Coronary artery (tissue), 2 donors: ENCODE measurements at regions not wholly inside any gene's neighbourhood (a gene's known extent, or its start where the extent isn't known, plus 50 kb on each side); places are given as distances from the start of the nearest gene placed in this dataset.

Experiments
- DNase-seq: peaks from one replicate; pipeline ENCODE4 v3.0.0-alpha.2; 2017; ENCODE audit warnings: low spot score
- H3K27ac ChIP-seq, 2 donors: fragments of 200-600 bp; sonication (generic); one replicate each; pipeline ENCODE4 v1.5.1; 2016 to 2019
- H3K4me3 ChIP-seq: fragments of 200-600 bp; sonication (generic); 2 replicates; pipeline ENCODE4 v1.5.1; 2016; ENCODE audit warnings: mild to moderate bottlenecking, moderate library complexity
- TF ChIP-seq, protein P1 (sequence below): fragments of 200-600 bp; sonication (generic); IDR thresholded peaks from one replicate; pipeline ENCODE4 v1.5.1; 2019; ENCODE audit warnings: antibody characterized with exemption

DNA sequence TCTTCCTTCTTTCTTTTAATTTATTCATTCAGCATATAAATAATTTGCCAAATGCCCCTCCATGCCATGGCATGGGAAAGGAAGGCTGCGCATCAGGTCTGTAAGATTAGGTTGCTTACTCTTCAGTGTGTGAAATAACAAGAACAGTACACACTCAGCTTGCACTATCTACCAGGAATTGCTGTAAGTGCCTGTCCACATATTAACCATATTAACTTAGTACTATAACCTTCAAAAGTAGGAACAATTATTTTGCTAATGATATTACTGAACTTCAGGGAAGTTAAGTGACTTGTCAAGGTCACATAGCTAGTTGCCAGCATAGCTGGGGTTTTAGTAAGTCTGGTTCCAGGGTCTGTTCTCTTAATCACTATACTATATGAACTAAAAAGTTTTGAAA, 89.2 kb upstream of the PMFBP1 start:
- no peak for DNase-seq
- H3K4me3 ChIP-seq, result no peak overlapping the region
- no peak overlapping the region for H3K27ac ChIP-seq
- TF ChIP-seq, protein P1, sequence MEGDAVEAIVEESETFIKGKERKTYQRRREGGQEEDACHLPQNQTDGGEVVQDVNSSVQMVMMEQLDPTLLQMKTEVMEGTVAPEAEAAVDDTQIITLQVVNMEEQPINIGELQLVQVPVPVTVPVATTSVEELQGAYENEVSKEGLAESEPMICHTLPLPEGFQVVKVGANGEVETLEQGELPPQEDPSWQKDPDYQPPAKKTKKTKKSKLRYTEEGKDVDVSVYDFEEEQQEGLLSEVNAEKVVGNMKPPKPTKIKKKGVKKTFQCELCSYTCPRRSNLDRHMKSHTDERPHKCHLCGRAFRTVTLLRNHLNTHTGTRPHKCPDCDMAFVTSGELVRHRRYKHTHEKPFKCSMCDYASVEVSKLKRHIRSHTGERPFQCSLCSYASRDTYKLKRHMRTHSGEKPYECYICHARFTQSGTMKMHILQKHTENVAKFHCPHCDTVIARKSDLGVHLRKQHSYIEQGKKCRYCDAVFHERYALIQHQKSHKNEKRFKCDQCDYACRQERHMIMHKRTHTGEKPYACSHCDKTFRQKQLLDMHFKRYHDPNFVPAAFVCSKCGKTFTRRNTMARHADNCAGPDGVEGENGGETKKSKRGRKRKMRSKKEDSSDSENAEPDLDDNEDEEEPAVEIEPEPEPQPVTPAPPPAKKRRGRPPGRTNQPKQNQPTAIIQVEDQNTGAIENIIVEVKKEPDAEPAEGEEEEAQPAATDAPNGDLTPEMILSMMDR, result no peak

DNA sequence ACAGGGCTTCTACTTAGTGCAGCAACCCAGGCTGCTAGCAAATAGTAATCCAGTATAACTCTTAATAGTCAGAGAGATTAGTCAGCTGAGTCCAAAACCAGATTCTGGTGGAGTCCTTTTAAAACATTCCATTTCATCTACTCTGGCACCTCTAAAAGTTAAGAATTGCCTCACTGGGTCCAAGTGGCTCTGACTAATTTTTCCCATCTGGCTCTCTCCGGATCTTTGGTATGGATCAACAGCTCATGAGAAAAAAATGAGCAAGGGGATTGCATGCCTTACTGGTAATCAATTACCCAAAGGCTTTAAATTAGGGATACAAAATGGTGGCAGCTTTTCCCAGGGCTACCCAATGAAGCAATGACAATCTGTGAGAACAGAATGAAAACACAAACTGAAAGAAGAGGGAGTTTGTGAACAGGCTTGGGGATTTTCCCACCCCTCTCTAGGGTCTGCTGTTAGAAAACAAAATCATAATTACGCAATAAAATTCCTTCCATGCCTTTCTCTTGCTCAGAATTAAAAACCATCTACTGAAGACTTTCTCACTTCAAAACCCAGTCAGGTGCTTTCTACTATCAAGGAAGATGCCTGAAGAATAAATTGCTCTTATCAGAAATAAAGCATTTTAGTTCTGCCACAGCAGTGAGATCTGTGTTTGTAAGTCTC, 84.6 kb upstream of the PMFBP1 start:
- TF ChIP-seq, protein P1, result no peak
- Histone ChIP-seq H3K27ac (peak overlapping the region in 1 of 2 donors; percentile 67), H3K4me3 (no peak overlapping the region)
- DNase-seq, result no peak

DNA sequence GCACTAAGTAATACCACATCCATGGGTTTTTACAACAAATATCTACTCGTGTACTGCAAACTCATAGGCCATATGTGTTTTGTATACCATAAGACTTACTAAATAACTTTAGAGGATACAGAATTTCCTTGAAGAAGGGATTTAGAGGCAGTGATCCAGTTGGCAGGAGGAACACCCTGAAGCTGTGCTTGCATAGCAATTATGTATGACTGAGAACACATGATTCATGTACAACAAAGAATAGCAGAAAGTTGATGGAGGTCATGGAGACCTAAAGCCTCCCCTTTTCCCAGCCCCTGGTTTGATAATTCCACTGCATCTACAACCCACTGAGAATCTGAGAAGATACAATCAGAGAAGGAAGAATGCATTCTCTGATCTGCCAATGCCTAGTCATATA, 83.8 kb upstream of the PMFBP1 start:
- TF ChIP-seq, protein P1, result no peak
- no peak for DNase-seq
- Histone ChIP-seq H3K27ac (peak overlapping the region in 1 of 2 donors; percentile 67), H3K4me3 (no peak overlapping the region)

DNA sequence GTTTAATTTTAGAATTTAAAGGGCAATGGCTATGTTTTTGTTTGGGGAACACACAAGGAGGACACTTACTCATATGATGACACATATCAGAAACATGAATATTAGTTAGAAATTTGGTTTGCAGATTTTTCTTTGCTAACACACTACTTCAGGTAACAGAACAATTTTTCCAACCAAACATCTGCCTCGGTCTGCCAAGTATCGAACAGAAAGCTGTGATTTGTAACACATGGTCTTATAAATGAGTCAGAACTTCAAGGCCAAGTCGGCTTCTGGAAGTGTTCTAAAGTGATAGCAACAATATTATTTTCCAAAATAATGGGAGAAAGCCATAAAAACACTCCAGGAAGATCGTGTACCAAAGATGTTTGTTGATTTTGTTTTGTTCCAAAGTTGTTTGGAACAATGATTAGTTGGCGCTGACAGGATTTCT, 75.9 kb upstream of the PMFBP1 start:
- no peak overlapping the region for H3K4me3 ChIP-seq
- TF ChIP-seq, protein P1, result no peak
- DNase-seq, result no peak
- peak overlapping the region in 1 of 2 donors; percentile 62 for H3K27ac ChIP-seq

DNA sequence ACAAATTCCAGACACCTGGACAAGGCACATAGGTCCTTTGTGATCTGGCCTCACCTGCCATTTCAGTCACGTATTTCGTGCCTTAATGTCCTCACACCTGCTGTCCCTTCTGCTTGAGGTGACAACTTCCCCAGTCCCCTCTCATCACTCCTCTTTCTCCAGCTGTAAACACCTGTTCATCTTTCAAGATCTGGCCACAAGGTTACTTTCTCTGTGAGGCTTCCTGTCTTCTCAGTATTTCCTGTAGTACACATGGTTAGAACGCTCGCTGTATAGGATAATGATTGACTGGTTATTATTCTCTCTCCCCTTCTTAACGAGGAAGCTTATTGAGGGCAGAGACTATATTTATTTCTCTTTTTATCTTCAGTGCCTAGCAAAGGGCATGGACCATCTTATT, 74.5 kb upstream of the PMFBP1 start:
- TF ChIP-seq, protein P1, result no peak
- no peak for DNase-seq
- no peak overlapping the region for H3K4me3 ChIP-seq
- no peak overlapping the region for H3K27ac ChIP-seq

DNA sequence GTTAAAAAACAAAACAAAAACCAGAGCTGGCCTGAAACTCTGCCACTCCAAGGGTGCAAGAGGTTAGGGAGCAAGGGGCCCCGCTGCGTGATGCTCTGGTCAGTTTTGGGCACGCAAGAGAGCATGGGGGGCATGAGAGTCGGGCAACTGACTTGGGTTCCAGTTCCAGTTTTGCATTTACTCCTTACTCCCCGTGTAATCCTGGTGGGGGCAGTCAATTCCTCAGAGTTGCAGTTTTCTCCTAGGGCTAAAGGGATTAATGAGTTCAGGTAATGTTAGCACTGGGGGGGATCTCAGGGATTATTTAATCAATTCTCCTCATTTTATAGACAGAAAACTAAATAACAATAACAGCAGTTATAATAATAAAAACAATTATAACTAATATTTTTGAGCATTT, 72.9 kb upstream of the PMFBP1 start:
- TF ChIP-seq, protein P1, result no peak
- no peak for DNase-seq
- no peak overlapping the region for H3K27ac ChIP-seq

DNA sequence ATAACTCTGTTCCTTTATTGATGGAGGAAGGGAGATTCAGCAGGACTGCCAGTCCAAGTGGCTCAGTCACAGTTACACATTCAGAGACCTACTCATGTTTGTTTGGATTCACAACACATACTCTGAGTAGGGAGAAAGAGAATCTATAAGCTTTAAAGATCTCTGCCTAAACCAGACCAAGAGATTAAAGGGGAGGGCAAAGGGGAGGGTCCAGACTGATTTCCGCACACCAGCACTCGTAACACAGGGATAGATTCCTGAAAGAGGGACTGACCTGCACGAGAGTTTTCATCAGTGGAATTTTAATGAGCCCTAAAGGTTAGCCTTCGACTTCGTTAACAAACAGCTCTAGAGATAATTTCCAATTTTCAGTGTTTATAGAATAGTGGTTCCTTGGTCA, 71.7 kb upstream of the PMFBP1 start:
- H3K27ac ChIP-seq, result no peak overlapping the region

More for the DNA sequence above, 72.9 kb upstream of the PMFBP1 start:
- no peak overlapping the region for H3K4me3 ChIP-seq

More for the DNA sequence above, 71.7 kb upstream of the PMFBP1 start:
- no peak overlapping the region for H3K4me3 ChIP-seq
- no peak for DNase-seq
- TF ChIP-seq, protein P1, result no peak
